HG03097 (cell line): ENCODE measurements at regions not wholly inside any gene's neighbourhood (a gene's known extent, or its start where the extent isn't known, plus 50 kb on each side); places are given as distances from the start of the nearest gene placed in this dataset.

Experiments
- ATAC-seq: cut with Tn5 transposase; IDR thresholded peaks from one replicate; pipeline ENCODE4 v1.9.1; 2021; ENCODE audit not compliant: unreplicated experiment, low FRiP score

GRCh38 chr13:104593251-104593576 lies 1527.0 kb upstream of the SLC10A2 start:
- no peak for ATAC-seq

- no peak for ATAC-seq
Observed at GRCh38 chr13:104592545-104593250, 1526.5 kb upstream of the SLC10A2 start.

GRCh38 chr13:104592127-104592526 lies 1525.9 kb upstream of the SLC10A2 start:
- no peak for ATAC-seq

- no peak for ATAC-seq
Observed at GRCh38 chr13:104586051-104586746, 1520.0 kb upstream of the SLC10A2 start.

- ATAC-seq, result no peak
Observed at GRCh38 chr13:104584481-104584880, 1518.3 kb upstream of the SLC10A2 start.

GRCh38 chr13:104580931-104581330 lies 1514.7 kb upstream of the SLC10A2 start:
- no peak for ATAC-seq

GRCh38 chr13:104577071-104577815 lies 1511.0 kb upstream of the SLC10A2 start:
- ATAC-seq, result no peak

- no peak for ATAC-seq
Observed at GRCh38 chr13:104571893-104572229, 1505.6 kb upstream of the SLC10A2 start.

- no peak for ATAC-seq
Observed at GRCh38 chr13:104571161-104571892, 1505.1 kb upstream of the SLC10A2 start.

- no peak for ATAC-seq
Observed at GRCh38 chr13:104567114-104567513, 1500.9 kb upstream of the SLC10A2 start.

- ATAC-seq, result no peak
Observed at GRCh38 chr13:104565888-104566287, 1499.7 kb upstream of the SLC10A2 start.

GRCh38 chr13:104553896-104554295 lies 1487.7 kb upstream of the SLC10A2 start:
- ATAC-seq, result no peak

GRCh38 chr13:104553186-104553585 lies 1487.0 kb upstream of the SLC10A2 start:
- ATAC-seq, result no peak

- ATAC-seq, result no peak
Observed at GRCh38 chr13:104534847-104535246, 1468.6 kb upstream of the SLC10A2 start.

- no peak for ATAC-seq
Observed at GRCh38 chr13:104532132-104532531, 1465.9 kb upstream of the SLC10A2 start.

- ATAC-seq, result no peak
Observed at GRCh38 chr13:104530741-104531140, 1464.5 kb upstream of the SLC10A2 start.

GRCh38 chr13:104526561-104526960 lies 1460.3 kb upstream of the SLC10A2 start:
- ATAC-seq, result no peak

- no peak for ATAC-seq
Observed at GRCh38 chr13:104525467-104525866, 1459.2 kb upstream of the SLC10A2 start.

- ATAC-seq, result no peak
Observed at GRCh38 chr13:104522235-104523072, 1456.2 kb upstream of the SLC10A2 start.

GRCh38 chr13:104510422-104510821 lies 1444.2 kb upstream of the SLC10A2 start:
- no peak for ATAC-seq
